Endodermal cell (in vitro differentiated cells): ENCODE measurements at regions not wholly inside any gene's neighbourhood (a gene's known extent, or its start where the extent isn't known, plus 50 kb on each side); places are given as distances from the start of the nearest gene placed in this dataset.

Experiments
- DNase-seq: peaks from one replicate; pipeline ENCODE4 v3.0.0-alpha.2; 2017
- H3K27ac ChIP-seq: 2 replicates; pipeline ENCODE4 v1.5.1; 2013; ENCODE audit warnings: mild to moderate bottlenecking, low read depth, low read length, moderate library complexity
- H3K27me3 ChIP-seq: 2 replicates; pipeline ENCODE4 v1.6.1; 2013; ENCODE audit warnings: mild to moderate bottlenecking, low read length, moderate library complexity; ENCODE audit not compliant: insufficient read depth, control insufficient read depth, poor library complexity, severe bottlenecking
- H3K36me3 ChIP-seq: 2 replicates; pipeline ENCODE4 v1.7.0; 2013; ENCODE audit warnings: mild to moderate bottlenecking, low read length, moderate library complexity; ENCODE audit not compliant: control insufficient read depth, insufficient read depth
- H3K4me1 ChIP-seq: one replicate; pipeline ENCODE4 v1.7.0; 2013; ENCODE audit warnings: low read length; ENCODE audit not compliant: control insufficient read depth, insufficient read depth
- H3K4me3 ChIP-seq: 2 replicates; pipeline ENCODE4 v1.5.1; 2013; ENCODE audit warnings: mild to moderate bottlenecking, low read length, moderate library complexity
- H3K9ac ChIP-seq: 2 replicates; pipeline ENCODE4 v1.6.1; 2013; ENCODE audit warnings: mild to moderate bottlenecking, low read length, moderate library complexity; ENCODE audit not compliant: poor library complexity, severe bottlenecking; ENCODE audit errors: extremely low read depth
- H3K9me3 ChIP-seq: 2 replicates; pipeline ENCODE4 v1.6.1; 2013; ENCODE audit warnings: mild to moderate bottlenecking, low read length, moderate library complexity; ENCODE audit not compliant: control insufficient read depth
- H3K27ac Mint-ChIP-seq: 2 replicates; pipeline ENCODE4 v1.8.0; 2020; ENCODE audit warnings: mixed read lengths
- H3K27me3 Mint-ChIP-seq: 2 replicates; pipeline ENCODE4 v1.8.0; 2021; ENCODE audit warnings: mild to moderate bottlenecking, mixed read lengths; ENCODE audit not compliant: insufficient read depth
- H3K36me3 Mint-ChIP-seq: 2 replicates; pipeline ENCODE4 v1.8.0; 2020; ENCODE audit warnings: low read depth, mixed read lengths
- H3K4me1 Mint-ChIP-seq: 2 replicates; pipeline ENCODE4 v1.8.0; 2020; ENCODE audit warnings: mixed read lengths
- H3K4me3 Mint-ChIP-seq: 2 replicates; pipeline ENCODE4 v1.8.0; 2020; ENCODE audit warnings: mild to moderate bottlenecking, moderate library complexity, mixed read lengths
- H3K9me3 Mint-ChIP-seq: 2 replicates; pipeline ENCODE4 v1.8.0; 2020; ENCODE audit warnings: mild to moderate bottlenecking, mixed read lengths
- CTCF ChIP-seq: fragments of 200-600 bp; sonication (generic); conservative IDR thresholded peaks from 2 replicates; pipeline ENCODE4 v1.5.0; 2021; ENCODE audit warnings: antibody characterized with exemption, mild to moderate bottlenecking
- WGBS, 2 experiments: methylation state at CpG; one replicate each; pipeline versions ENCODE4 v1.1.5 to v1.1.7; 2013; ENCODE audit warnings: missing lambda C conversion rate in 2 of 2, mixed read lengths in 1 of 2; ENCODE audit not compliant: insufficient coverage in 1 of 2, insufficient read length in 1 of 2; 5-methylcytosine and 5-hydroxymethylcytosine counted together

- Histone ChIP-seq H3K9me3 (no peaks in the 10 kb centered on the region), H3K27me3 (no peaks in the 10 kb centered on the region), H3K27ac (no peak overlapping the region), H3K9ac (no peak overlapping the region), H3K36me3 (no peaks in the 10 kb centered on the region), H3K4me3 (no peak overlapping the region), H3K4me1 (no peaks in the 10 kb centered on the region)
- WGBS, 2 experiments = 70 to 71% methylated on average over 2 of the region's 2 CpGs
- H3K27ac Mint-ChIP-seq = no peak overlapping the region
- no peaks in the 10 kb centered on the region for H3K4me1 Mint-ChIP-seq
- DNase-seq = no peak
- H3K36me3 Mint-ChIP-seq = no peaks in the 10 kb centered on the region
- H3K4me3 Mint-ChIP-seq = no peak overlapping the region
- no peaks in the 10 kb centered on the region for H3K9me3 Mint-ChIP-seq
- TF ChIP-seq CTCF = no peak
- H3K27me3 Mint-ChIP-seq = no peaks in the 10 kb centered on the region
Observed at GRCh38 chr13:66162470-66162869, 1067.7 kb downstream of the PCDH9 start.

GRCh38 chr13:66159511-66159910 lies 1070.6 kb downstream of the PCDH9 start:
- 92 to 96% methylated on average over 4 to 5 of the region's 6 CpGs for WGBS, 2 experiments
- H3K27ac ChIP-seq = no peak overlapping the region
- no peaks in the 10 kb centered on the region for H3K9me3 ChIP-seq
- Mint-ChIP-seq H3K4me1 (no peaks in the 10 kb centered on the region), H3K27ac (no peak overlapping the region), H3K9me3 (no peaks in the 10 kb centered on the region), H3K4me3 (no peak overlapping the region), H3K36me3 (no peaks in the 10 kb centered on the region), H3K27me3 (no peaks in the 10 kb centered on the region)
- no peak overlapping the region for H3K9ac ChIP-seq
- H3K27me3 ChIP-seq = no peaks in the 10 kb centered on the region
- H3K36me3 ChIP-seq = no peaks in the 10 kb centered on the region
- no peaks in the 10 kb centered on the region for H3K4me1 ChIP-seq
- no peak for TF ChIP-seq CTCF
- no peak overlapping the region for H3K4me3 ChIP-seq
- no peak for DNase-seq

GRCh38 chr13:66154976-66155375 lies 1075.2 kb downstream of the PCDH9 start:
- TF ChIP-seq CTCF = no peak
- H3K27ac ChIP-seq = no peak overlapping the region
- H3K9me3 ChIP-seq = no peaks in the 10 kb centered on the region
- no peak overlapping the region for H3K9ac ChIP-seq
- Mint-ChIP-seq H3K36me3 (no peaks in the 10 kb centered on the region), H3K27ac (no peak overlapping the region), H3K9me3 (no peaks in the 10 kb centered on the region), H3K4me3 (no peak overlapping the region), H3K27me3 (no peaks in the 10 kb centered on the region), H3K4me1 (no peaks in the 10 kb centered on the region)
- no peak for DNase-seq
- WGBS, 2 experiments = no CpG with 5 or more reads among the region's 1 CpG
- no peak overlapping the region for H3K4me3 ChIP-seq
- H3K27me3 ChIP-seq = no peaks in the 10 kb centered on the region
- no peaks in the 10 kb centered on the region for H3K36me3 ChIP-seq
- H3K4me1 ChIP-seq = no peaks in the 10 kb centered on the region
